ENCODE measurements at regions not wholly inside any gene's neighbourhood (a gene's known extent, or its start where the extent isn't known, plus 50 kb on each side); places are given as distances from the start of the nearest gene placed in this dataset.

GRCh38 chr10:130954326-130954905, 357.1 kb downstream of the TCERG1L start:
- no peak for TF ChIP-seq CTCF (IDR thresholded peaks at IDR 0.05; ENCODE audit: insufficient read depth, low read depth, low read length, missing control alignments)
- no peak for DNase-seq (ENCODE audit: low read depth)
- H3K4me3 ChIP-seq (ENCODE audit: low read length), result no peak overlapping the region

DNA sequence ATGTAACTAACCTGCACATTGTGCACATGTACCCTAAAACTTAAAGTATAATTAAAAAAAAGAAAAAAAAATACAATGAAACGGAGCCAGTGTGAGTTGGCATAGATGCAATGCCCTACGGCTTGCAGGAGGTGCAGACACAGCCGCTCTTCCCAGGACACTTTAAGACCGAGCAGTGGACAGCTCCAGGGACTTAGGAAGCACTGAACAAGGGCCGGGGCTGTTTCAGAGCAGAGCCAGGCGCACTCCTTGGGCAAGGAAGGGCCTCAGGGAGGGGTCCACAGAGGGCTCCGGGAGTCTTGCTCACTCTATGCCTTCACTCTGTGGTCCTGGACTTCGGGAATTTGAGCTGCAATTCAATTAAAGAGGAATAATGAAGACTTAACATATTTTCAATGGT, 355.3 kb downstream of the TCERG1L start:
- no peak for DNase-seq (ENCODE audit: low read depth)
- TF ChIP-seq CTCF (IDR thresholded peaks at IDR 0.05; ENCODE audit: insufficient read depth, low read depth, low read length, missing control alignments), result no peak

DNA sequence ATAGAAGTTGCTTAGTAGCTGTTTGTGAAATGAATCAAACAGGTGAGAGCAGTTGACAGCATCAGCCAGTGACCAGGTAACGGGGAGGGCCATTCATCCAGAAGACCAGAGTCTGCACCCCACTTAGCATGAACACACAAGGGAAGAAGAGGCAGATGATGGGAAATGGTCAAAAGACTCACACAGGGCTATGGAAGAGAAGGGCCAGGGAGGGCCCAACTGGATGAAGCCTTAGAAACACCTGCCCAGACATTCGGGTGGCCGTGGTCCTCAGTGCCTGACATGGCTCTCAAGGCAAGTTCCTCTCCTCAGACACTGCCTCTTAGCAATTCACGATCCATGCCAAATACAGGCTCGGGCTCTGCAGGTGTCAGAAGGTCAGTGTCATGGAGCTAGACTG, 354.1 kb downstream of the TCERG1L start:
- TF ChIP-seq CTCF (IDR thresholded peaks at IDR 0.05; ENCODE audit: insufficient read depth, low read depth, low read length, missing control alignments), result no peak
- no peak for DNase-seq (ENCODE audit: low read depth)
- H3K4me3 ChIP-seq (ENCODE audit: low read length), result no peak overlapping the region

More for the DNA sequence above, 355.3 kb downstream of the TCERG1L start:
- H3K4me3 ChIP-seq (ENCODE audit: low read length), result no peak overlapping the region

DNA sequence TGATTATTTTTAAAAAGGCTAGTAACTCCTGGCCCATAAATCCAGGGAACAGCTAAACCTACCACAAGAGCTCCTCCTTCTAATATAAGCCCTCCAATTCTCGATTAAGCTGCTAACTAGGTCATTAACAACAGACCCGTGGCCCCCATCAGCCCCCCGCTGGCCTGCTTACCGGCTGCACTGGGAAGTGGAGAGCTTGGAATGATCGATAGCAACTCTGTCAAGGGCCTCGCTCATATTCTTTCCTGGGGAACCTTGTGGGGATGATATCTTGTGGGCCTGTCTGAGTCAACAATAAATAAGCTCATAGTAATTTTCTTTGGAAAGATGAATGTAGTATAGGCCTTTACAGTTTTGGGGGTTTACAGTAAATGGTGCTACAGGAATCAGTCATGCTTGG, 353.5 kb downstream of the TCERG1L start:
- no peak for TF ChIP-seq CTCF (IDR thresholded peaks at IDR 0.05; ENCODE audit: insufficient read depth, low read depth, low read length, missing control alignments)
- no peak for DNase-seq (ENCODE audit: low read depth)
- no peak overlapping the region for H3K4me3 ChIP-seq (ENCODE audit: low read length)

DNA sequence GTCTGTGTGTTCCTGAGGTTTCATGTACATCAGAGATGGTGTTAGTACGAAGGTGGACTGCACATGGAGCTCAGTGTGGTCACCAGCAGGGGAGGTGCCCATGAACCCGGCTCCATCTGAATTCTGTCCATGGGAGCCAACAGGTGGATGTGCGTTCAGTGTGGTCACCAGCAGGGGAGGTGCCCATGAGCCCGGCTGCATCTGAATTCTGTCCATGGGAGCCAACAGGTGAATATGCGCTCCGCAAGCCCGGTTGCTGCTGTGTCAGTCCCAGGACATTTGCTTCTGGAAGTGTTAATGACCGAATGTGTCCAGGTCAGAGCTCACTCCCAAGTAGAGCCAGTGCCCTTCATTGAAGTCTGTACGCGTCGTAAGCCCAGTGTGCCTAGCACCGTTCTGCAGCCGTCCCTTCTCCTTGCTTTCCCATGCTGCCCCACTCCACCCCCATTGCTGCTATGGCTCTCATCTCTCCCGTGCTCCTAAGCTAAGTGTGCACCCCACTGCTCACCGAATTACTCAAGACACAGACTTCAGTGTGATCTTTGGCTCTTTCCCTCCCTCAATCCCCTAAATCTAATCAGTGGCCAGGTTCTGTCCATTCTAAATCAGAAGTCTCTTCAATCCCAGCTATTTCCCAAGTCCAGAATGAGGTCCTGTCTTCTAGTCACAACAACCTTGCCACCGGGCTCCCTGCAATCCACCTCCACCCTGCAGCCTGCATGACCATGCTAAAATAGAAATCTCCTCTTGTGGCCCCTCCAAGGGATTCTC, 352.4 kb downstream of the TCERG1L start:
- TF ChIP-seq CTCF (IDR thresholded peaks at IDR 0.05; ENCODE audit: insufficient read depth, low read depth, low read length, missing control alignments), result no peak
- H3K4me3 ChIP-seq (ENCODE audit: low read length), result no peak overlapping the region
- no peak for DNase-seq (ENCODE audit: low read depth)

GRCh38 chr10:130959752-130960195, 351.7 kb downstream of the TCERG1L start:
- no peak for TF ChIP-seq CTCF (IDR thresholded peaks at IDR 0.05; ENCODE audit: insufficient read depth, low read depth, low read length, missing control alignments)
- H3K4me3 ChIP-seq (ENCODE audit: low read length), result no peak overlapping the region
- no peak for DNase-seq (ENCODE audit: low read depth)

Data from epithelial cell of esophagus (primary cell).